ENCODE measurements at regions not wholly inside any gene's neighbourhood (a gene's known extent, or its start where the extent isn't known, plus 50 kb on each side); places are given as distances from the start of the nearest gene placed in this dataset.

GRCh38 chr9:120212153-120212852, 367.7 kb downstream of the CDK5RAP2 start:
- no peak for DNase-seq (ENCODE audit: low spot score)

GRCh38 chr9:120210274-120210673, 369.7 kb downstream of the CDK5RAP2 start:
- no peak for DNase-seq (ENCODE audit: low spot score)

DNA sequence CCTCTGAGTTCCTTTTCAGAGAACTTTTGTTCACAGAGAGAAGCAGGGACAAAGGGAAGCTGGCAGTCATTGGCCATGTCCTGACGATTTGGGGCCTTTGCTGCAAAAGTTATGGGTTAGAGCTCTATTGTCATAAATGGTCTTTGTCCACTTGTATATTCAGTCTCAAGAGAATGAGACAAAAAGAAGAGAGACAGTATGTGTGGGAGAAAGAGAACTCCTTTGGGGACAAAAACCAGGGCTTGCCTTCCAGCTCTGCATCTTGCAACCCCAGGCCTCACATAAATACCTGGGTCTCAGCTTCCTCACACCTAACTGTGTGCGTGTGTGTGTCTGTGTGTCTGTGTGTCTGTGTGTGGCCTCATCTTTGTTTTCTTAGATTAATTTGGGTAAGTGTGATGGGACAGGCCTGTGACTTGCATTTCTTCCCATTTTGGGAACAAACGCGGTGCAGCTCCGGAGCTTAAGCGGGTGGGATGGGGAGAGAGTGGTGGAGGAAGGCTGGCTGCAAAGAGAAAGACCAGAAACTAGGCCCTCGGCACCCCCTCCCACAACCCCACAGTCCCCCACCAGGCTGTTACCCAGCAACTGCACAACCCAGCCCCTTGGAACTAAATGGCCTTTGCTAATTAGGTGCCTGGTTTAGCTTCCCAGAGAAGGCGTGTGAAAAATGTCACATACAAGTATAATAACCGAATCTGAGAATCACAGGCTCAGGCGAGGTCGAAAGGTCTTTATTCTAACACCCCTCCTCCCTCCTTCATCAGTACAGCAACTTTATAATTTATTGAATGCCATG, 376.9 kb downstream of the CDK5RAP2 start:
- DNase-seq (ENCODE audit: low spot score): no peak

DNA sequence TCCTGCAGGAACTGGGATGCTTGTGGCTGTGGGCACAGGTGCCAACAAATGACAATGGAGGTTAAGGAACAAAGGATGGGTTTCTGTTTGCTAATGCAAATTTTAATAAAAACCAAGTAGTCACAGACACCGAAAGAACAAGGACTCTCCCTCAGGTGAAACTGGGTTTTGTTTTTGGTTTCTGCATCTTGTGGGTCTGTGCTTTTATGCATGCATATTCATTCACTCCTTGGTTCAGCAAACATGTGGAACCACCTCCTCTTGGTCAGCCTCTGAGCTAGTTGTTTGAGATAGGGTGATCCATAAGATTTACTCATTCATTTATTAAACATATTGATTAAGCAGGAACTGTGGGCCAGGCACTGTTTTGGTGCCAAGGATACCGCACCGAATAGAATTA, 381.9 kb downstream of the CDK5RAP2 start:
- DNase-seq (ENCODE audit: low spot score): no peak

DNA sequence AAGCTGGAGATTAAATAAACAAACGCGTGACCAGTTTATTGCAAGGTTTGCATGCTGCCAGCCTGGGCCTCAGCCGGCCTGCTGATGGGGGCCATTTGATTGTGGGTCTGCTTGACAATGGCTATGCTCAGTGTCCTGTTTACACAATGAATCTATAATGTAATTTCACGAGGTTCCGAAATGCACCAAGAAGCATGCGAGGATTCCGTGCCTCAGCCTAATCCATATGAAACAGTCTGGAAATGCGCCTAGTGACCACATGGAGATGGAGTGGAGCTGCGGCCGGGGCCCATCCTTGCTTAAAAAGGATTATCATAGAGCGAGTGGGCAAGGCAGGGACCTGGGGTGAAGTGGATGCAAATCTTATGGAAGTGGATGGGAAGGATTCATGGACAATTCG, 382.4 kb downstream of the CDK5RAP2 start:
- no peak for DNase-seq (ENCODE audit: low spot score)

DNA sequence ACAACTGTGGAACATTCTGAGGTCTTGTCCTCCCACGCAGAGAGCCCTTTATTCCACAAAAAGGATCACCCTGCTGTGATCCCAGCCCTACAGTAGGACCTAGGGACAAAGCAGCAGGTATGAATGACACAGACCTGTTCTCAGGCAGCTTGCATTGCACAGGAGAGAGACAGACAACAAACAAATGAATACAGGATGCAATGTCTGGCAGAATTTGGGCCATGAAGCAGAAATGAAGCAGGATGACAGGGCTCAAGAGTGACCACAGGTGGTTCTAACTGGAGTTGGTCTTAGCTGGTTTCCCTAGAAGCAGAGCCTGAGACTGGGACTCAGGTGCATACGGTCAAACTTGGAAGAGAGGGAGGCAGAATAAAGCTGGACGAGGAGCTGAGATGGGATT, 388.8 kb downstream of the CDK5RAP2 start:
- no peak for DNase-seq (ENCODE audit: low spot score)

DNA sequence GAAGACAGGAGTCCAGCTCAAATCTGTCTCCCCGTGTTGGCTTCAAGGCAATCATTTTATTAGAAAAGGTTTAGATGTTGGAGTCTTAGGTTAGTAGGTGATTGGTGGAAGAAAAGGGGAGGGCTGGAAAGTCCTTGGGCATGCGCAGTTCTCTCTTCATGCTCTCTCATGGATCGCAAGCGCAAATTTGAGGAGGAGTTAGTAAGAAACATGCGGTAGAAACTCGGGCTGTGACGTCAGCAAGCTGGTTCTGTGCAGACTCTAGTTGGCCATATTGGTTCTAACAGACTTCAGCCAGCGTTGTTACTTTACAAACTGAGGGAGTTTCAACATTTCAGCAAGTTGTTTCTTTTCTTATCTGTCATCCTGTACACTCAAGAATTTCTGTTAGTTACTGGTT, 392.2 kb downstream of the CDK5RAP2 start:
- no peak for DNase-seq (ENCODE audit: low spot score)

DNA sequence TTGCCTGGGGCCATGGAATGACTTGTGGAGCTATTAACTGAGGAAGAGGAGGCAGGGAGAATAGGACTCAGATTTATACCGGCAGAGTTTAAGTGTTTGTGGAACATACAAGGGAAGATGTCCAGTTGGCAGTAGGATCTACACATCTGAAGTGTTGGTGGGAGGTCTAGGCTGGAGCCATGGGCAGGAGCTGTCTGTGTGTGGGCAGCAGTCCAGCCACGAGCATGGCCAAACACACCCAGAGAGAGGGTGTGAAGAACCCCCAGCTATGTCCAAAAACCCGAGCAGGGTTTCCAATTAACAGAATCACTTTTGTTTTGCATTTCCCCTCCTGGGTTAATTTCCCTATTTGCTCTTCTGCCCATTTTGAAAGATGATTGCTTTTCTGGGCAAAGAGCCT, 393.7 kb downstream of the CDK5RAP2 start:
- DNase-seq (ENCODE audit: low spot score): no peak

DNA sequence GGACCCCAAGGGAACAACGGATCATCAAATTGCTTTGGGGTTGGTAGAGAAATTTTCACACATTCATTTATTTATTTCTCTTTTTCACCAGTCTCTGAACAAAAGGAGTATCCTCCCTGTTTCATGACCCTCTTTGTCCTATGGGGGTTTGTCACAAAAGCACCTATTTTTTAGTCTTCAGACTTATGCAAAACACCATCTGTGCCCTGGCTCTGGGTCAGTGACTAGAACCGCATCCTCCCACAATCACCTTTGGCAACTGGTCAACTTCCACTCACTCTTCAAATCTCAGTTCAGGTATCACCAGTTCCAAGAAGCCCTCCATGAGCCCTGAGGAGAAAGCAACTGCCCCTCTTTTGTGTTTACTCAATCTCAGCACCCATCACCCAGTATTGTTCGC, 395.7 kb downstream of the CDK5RAP2 start:
- DNase-seq (ENCODE audit: low spot score): no peak

DNA sequence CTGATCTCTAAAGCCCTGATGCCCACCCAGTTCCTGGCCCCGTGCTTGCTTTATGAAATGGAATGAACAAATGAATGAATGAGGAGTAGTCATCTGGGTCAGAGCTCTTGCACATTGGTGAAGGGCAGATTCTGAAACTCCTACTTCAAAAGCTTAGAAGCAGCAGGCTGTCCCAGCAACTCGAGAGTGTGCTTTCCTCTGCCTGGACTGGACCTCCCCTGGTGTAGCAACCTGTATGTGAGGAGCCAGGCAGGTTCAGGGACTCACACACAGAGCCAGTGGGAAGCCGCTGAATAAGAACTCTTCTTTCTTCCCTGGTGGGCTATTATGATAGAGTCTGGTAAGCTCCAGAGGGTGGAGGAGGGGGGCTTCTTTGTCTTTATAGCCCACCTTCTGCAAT, 396.4 kb downstream of the CDK5RAP2 start:
- DNase-seq (ENCODE audit: low spot score): no peak

DNA sequence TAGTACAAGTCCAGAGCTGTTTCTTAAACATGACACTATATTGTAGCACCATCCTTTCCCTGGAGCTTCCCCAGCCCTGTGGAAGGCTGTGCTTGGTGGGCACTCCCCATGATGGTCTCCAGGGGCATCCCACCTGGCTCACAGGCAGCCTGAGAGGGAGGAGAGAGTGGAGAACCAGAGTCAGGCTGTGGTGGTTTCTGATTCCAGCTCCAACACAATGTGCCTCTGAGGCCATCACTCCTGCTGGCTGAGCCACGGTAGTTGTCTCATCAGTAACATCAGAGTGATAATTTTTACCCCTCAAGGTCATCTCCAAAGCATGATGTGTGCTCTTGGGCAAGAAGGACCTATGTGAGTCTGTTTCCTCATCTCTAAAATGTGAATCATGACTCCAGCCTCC, 398.0 kb downstream of the CDK5RAP2 start:
- no peak for DNase-seq (ENCODE audit: low spot score)

DNA sequence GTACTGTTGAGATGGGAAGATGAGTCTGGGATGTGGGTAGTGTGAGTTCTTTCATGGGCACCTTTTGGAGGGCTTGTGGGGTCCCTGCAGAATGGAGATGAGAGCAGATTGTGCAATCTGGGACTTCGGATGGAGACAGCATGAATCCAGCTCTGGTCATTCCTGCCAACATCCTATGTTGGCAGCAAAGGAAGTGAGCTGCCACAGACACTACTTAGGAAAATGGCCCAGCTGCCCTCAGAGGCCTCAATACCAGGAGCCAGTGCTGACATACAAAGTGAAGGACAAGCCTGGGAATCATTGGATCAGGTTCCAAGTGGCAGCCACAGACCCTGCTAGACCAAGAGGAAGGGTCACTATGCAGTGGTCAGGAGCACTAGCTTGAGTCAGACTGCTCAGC, 402.8 kb downstream of the CDK5RAP2 start:
- DNase-seq (ENCODE audit: low spot score): no peak

- no peak for DNase-seq (ENCODE audit: low spot score)
Measured at GRCh38 chr9:120175031-120175430, 404.9 kb downstream of the CDK5RAP2 start.

GRCh38 chr9:120161776-120162175, 418.2 kb downstream of the CDK5RAP2 start:
- DNase-seq (ENCODE audit: low spot score): no peak

DNA sequence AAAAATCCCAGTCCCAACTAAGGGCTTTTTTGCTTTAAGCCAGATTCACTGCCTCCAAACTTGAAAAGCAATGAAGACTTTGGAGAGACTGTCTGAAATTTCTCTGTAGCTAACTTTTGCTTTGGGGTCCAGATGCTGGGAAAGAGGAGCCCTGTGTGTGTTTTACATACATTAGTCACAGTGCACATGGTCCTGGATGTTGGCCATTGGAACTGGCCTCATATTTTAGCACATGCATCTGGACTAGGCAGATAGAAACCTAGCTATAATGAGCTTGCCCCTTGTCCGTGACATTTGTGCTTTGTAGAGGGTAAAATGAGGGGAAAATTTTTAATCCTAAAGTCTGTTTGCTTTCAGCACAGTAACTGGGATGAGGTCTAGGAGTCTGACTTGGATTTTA, 421.7 kb downstream of the CDK5RAP2 start:
- DNase-seq (ENCODE audit: low spot score): no peak

GRCh38 chr9:120156376-120156775, 423.6 kb downstream of the CDK5RAP2 start:
- DNase-seq (ENCODE audit: low spot score): no peak

DNA sequence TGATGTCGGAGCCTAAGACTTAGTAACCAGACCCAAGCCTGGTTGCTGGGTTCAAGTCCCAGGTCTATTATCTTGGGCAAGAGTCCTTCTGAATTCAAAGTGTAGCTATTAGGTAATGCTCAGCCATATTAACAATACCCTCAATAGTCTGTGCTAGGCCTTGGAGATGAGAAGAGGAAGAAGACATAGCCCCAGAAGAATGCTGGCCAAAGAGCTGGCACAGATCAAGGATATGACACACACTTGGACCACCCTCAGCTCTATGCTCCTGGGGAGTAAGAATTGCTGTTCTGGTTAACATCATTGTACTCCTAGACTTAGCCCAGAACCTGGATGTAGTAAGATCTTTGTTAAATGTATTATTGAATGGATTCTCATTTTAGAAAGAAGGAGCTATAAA, 426.7 kb downstream of the CDK5RAP2 start:
- DNase-seq (ENCODE audit: low spot score): no peak

DNA sequence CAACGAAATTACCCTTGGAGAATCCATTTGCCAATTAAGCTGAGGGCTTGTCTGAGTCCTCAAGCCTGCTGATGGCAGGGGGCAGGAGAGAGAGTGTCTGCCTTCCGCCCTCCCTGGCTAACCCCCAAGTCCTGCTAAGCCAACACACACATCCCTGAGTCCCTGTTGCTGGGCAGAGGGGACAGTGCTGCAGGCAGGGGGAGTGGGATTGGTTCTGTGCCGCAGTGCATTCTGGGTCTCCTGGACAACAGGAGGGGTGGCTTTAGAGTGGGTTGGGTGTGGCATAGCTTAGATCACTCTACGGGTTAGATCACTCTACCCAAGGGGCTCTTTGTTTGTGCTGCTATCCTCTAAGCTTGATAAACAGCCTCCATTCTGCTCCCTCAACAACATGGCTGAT, 427.7 kb downstream of the CDK5RAP2 start:
- DNase-seq (ENCODE audit: low spot score): no peak

GRCh38 chr9:120151806-120152205, 428.2 kb downstream of the CDK5RAP2 start:
- DNase-seq (ENCODE audit: low spot score): no peak

GRCh38 chr9:120151149-120151548, 428.8 kb downstream of the CDK5RAP2 start:
- DNase-seq (ENCODE audit: low spot score): no peak

- no peak for DNase-seq (ENCODE audit: low spot score)
Measured at GRCh38 chr9:120138955-120139354, 441.0 kb downstream of the CDK5RAP2 start.

GRCh38 chr9:120137186-120137840, 442.7 kb downstream of the CDK5RAP2 start:
- DNase-seq (ENCODE audit: low spot score): no peak

DNA sequence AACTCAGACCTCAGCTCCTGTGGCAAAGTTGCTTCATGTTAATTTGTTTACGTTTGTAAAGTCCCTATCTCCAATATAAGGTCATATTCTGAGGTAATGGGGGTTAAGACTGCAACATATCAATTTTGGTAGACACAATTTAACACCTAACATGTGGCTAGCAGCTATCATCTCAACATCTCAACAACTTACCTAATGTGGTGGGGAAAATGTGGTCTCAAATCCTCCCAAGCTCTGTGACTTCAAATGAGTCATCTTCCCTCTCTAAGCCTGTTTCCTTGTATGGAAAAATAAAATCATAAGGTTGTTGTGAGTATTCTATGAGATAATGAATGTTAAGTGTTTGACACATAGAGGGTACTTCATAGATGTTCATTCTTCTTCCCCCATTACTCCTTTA, 443.3 kb downstream of the CDK5RAP2 start:
- no peak for DNase-seq (ENCODE audit: low spot score)
